HEK293 (cell line): ENCODE measurements at regions not wholly inside any gene's neighbourhood (a gene's known extent, or its start where the extent isn't known, plus 50 kb on each side); places are given as distances from the start of the nearest gene placed in this dataset.
"Not testable (repeated sequence)": the region's sequence is repeated elsewhere in the genome, so short reads cannot be mapped to it uniquely, and the experiment has no call there.

ENCODE experiments used
- CTCF ChIA-PET: fragments of 350-600 bp; formaldehyde crosslinking; extraction: SDS; loops from one replicate; lab custom pipeline; 2021; ENCODE audit warnings: antibody characterized with exemption; lab: Yijun Ruan, JAX
- POLR2A ChIA-PET: fragments of 300-600 bp; formaldehyde crosslinking; extraction: SDS; loops from one replicate; lab custom pipeline; 2020; ENCODE audit warnings: antibody characterized with exemption, inconsistent platforms; lab: Yijun Ruan, JAX
- H3K27ac ChIP-seq: fragments of 200-500 bp; sonication (Bioruptor generic); 2 replicates; pipeline ENCODE4 v1.5.1; 2014; ENCODE audit warnings: low read depth, low read length, control low read depth, inconsistent platforms; ENCODE audit errors: extremely low read depth
- H3K36me3 ChIP-seq, 2 experiments: fragments of 200-500 bp in 1 of 2; sonication (Bioruptor generic) in 1 of 2; 1 replicate in 1 of 2; 2 replicates in 1 of 2; pipeline ENCODE4 v1.5.1; 2014 to 2017; ENCODE audit warnings: inconsistent platforms in 2 of 2, low read length in 2 of 2; ENCODE audit not compliant: control insufficient read depth in 2 of 2, insufficient read depth in 1 of 2
- H3K4me1 ChIP-seq: fragments of 200-500 bp; sonication (Bioruptor generic); 2 replicates; pipeline ENCODE4 v1.5.1; 2014; ENCODE audit warnings: mild to moderate bottlenecking, low read length, inconsistent platforms; ENCODE audit not compliant: control insufficient read depth, insufficient read depth
- H3K4me3 ChIP-seq: 2 replicates; pipeline ENCODE4 v1.5.1; 2011; ENCODE audit warnings: low read depth, mild to moderate bottlenecking, control low read depth, low read length, moderate library complexity
- H3K9me3 ChIP-seq: fragments of 200-500 bp; sonication (Bioruptor generic); 2 replicates; pipeline ENCODE4 v1.5.1; 2014; ENCODE audit warnings: low read depth, low read length, inconsistent platforms; ENCODE audit not compliant: control insufficient read depth, insufficient read depth
- KLF1 ChIP-seq: fragments of 450-650 bp; formaldehyde crosslinking; IDR thresholded peaks from 2 replicates; pipeline ENCODE4 v1.5.1; 2016; ENCODE audit warnings: missing biosample characterization, missing genetic modification characterization
- MEIS1 ChIP-seq: sonication (generic); formaldehyde crosslinking; IDR thresholded peaks from 2 replicates; pipeline ENCODE4 v1.8.1; 2022; ENCODE audit warnings: missing genetic modification reagents, mild to moderate bottlenecking, borderline replicate concordance
- YY2 ChIP-seq: fragments of 450-650 bp; formaldehyde crosslinking; IDR thresholded peaks from 2 replicates; pipeline ENCODE4 v1.5.1; 2016; ENCODE audit warnings: missing biosample characterization, missing genetic modification characterization
- ZNF157 ChIP-seq: fragments of 450-650 bp; formaldehyde crosslinking; IDR thresholded peaks from 2 replicates; pipeline ENCODE4 v1.5.1; 2016; ENCODE audit warnings: missing biosample characterization, missing genetic modification characterization
- ZNF175 ChIP-seq: fragments of 450-650 bp; formaldehyde crosslinking; IDR thresholded peaks from 2 replicates; pipeline ENCODE4 v1.5.1; 2016; ENCODE audit warnings: missing biosample characterization, missing genetic modification characterization
- ZNF24 ChIP-seq: fragments of 450-650 bp; formaldehyde crosslinking; IDR thresholded peaks from 2 replicates; pipeline ENCODE4 v1.5.1; 2016; ENCODE audit warnings: missing biosample characterization, missing genetic modification characterization
- ZNF394 ChIP-seq: fragments of 450-650 bp; formaldehyde crosslinking; IDR thresholded peaks from 2 replicates; pipeline ENCODE4 v1.5.1; 2016; ENCODE audit warnings: missing biosample characterization, missing genetic modification characterization, mild to moderate bottlenecking, moderate library complexity, borderline replicate concordance
- ZNF529 ChIP-seq: fragments of 450-650 bp; formaldehyde crosslinking; IDR thresholded peaks from 2 replicates; pipeline ENCODE4 v1.5.1; 2017; ENCODE audit warnings: missing genetic modification characterization, missing biosample characterization; ENCODE audit not compliant: insufficient replicate concordance
- ZNF610 ChIP-seq: fragments of 450-650 bp; formaldehyde crosslinking; IDR thresholded peaks from 2 replicates; pipeline ENCODE4 v1.5.1; 2016; ENCODE audit warnings: missing biosample characterization, missing genetic modification characterization, borderline replicate concordance
- ZSCAN16 ChIP-seq: fragments of 450-650 bp; formaldehyde crosslinking; IDR thresholded peaks from 2 replicates; pipeline ENCODE4 v1.5.1; 2016; ENCODE audit warnings: missing biosample characterization, missing genetic modification characterization
- TF ChIP-seq, protein P1 (sequence below): fragments of 450-650 bp; formaldehyde crosslinking; IDR thresholded peaks from 2 replicates; pipeline ENCODE4 v1.5.1; 2016; ENCODE audit warnings: missing biosample characterization, missing genetic modification characterization, low read depth
- TF ChIP-seq, protein P2 (sequence below): fragments of 450-650 bp; formaldehyde crosslinking; IDR thresholded peaks from 2 replicates; pipeline ENCODE4 v1.5.1; 2016; ENCODE audit warnings: missing biosample characterization, missing genetic modification characterization
- TF ChIP-seq, protein P3 (sequence below): fragments of 450-650 bp; formaldehyde crosslinking; IDR thresholded peaks from 2 replicates; pipeline ENCODE4 v1.5.1; 2016; ENCODE audit warnings: missing biosample characterization, missing genetic modification characterization

DNA sequence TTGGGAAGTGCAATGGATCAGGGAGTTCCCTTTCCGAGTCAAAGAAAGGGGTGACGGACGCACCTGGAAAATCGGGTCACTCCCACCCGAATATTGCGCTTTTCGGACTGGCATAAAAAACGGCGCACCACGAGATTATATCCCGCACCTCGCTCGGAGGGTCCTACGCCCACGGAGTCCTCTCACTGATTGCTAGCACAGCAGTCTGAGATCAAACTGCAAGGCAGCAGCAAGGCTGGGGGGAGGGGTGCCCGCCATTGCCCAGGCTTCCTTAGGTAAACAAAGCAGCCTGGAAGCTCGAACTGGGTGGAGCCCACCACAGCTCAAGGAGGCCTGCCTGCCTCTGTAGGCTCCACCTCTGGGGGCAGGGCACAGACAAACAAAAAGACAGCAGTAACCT, 58.6 kb upstream of the FAM241A start:
- CTCF ChIA-PET, POLR2A ChIA-PET: not testable (repeated sequence)

DNA sequence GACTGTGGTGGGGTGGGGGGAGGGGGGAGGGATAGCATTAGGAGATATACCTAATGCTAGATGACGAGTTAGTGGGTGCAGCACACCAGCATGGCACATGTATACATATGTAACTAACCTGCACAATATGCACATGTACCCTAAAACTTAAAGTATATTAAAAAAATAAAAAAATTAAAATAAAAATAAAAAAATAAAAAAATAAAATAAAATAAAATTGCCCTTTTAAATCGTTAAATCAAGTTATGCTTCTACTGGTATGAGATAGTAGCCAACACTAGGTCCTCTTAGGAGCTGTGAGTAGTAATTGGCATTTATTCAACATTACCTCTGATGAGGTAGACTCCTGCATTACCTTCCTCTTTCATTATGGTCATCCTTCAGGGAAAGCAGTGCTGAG, 52.9 kb upstream of the FAM241A start:
- H3K36me3 ChIP-seq, H3K9me3 ChIP-seq, H3K4me1 ChIP-seq, H3K4me3 ChIP-seq, POLR2A ChIA-PET, H3K27ac ChIP-seq: not testable (repeated sequence)
- CTCF ChIA-PET: interaction anchor here (0.6 kb wide), 1 partner anchor 85 kb away, joined by 3 read pairs; no protein-coding TSS in a partner anchor

More for the DNA sequence above, 58.6 kb upstream of the FAM241A start:
- 0 out of 2 replicates have a peak, but pooled peaks have one; percentile 20 for TF ChIP-seq KLF1 (tag by site-specific recombination)
- TF ChIP-seq, all 188 proteins: peak for 1; not testable (repeated sequence) for 187
- not testable (repeated sequence) for H3K9me3 ChIP-seq, H3K4me3 ChIP-seq, H3K4me1 ChIP-seq, H3K36me3 ChIP-seq, H3K27ac ChIP-seq

DNA sequence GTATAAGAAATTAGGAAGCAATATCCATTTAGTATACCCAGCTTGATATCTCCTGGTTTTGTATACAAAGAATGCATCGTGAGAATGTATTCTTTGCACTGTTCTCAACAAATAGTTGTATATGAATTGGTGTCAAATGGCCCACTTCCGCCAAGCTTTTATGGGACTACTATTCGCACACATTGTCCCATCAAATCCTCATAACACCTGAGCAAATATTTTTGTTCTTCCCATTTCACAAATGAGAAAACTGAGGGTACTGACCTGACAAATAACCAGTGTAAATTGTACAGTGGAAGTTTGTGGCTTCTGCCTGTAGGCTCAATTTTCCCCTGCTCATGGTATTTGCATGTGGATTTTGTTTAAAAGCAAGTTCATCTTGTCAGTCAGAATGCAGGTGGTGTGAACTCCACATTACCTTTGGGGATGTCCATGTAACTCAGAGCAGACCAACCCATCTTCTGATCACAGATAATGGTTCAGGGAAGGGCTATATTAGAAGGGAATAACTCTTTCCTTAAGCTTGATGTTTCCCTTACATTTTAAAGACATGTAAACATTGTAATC, 51.5 kb upstream of the FAM241A start:
- CTCF ChIA-PET: interaction anchor here (0.8 to 1.5 kb wide), 2 partner anchors 141 to 142 kb away, joined by 4 to 7 read pairs; no protein-coding TSS in a partner anchor

DNA sequence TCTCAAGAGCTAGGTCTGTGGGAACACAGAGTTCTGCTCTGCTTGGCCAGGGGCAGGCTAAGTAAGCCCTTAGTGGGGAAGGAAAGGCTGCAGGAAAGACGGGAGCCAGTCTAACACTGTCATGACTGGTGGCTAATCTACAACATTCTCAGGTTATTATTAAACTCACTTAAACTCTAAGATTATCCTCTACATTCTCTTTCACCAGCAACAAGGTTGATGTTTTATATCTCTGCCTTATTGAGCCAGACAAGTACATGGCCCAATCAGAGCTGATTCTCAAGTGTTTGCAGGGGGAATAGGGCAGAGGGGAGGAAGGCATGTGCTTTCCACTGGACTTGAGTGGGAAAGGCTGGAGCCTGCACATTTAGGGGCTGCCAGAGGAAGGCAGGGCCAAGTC, 50.9 kb upstream of the FAM241A start:
- H3K27ac ChIP-seq: no peak overlapping the region
- H3K36me3 ChIP-seq: no peaks in the 10 kb centered on the region
- no peak overlapping the region for H3K4me3 ChIP-seq
- no peaks in the 10 kb centered on the region for H3K4me1 ChIP-seq
- CTCF ChIA-PET: interaction anchor here (0.6 to 1.5 kb wide), 5 partner anchors 18 to 467 kb away, joined by 3 to 7 read pairs (median 4); no protein-coding TSS in a partner anchor
- POLR2A ChIA-PET: interaction anchor here (0.6 kb wide), 1 partner anchor 185 kb away, joined by 3 read pairs; no protein-coding TSS in a partner anchor
- H3K9me3 ChIP-seq: no peaks in the 10 kb centered on the region
- TF ChIP-seq MEIS1 (no peak), ZNF175 (tag by site-specific recombination) (no peak), YY2 (tag by site-specific recombination) (no peak), ZSCAN16 (tag by site-specific recombination) (no peak)
- TF ChIP-seq, protein P1, sequence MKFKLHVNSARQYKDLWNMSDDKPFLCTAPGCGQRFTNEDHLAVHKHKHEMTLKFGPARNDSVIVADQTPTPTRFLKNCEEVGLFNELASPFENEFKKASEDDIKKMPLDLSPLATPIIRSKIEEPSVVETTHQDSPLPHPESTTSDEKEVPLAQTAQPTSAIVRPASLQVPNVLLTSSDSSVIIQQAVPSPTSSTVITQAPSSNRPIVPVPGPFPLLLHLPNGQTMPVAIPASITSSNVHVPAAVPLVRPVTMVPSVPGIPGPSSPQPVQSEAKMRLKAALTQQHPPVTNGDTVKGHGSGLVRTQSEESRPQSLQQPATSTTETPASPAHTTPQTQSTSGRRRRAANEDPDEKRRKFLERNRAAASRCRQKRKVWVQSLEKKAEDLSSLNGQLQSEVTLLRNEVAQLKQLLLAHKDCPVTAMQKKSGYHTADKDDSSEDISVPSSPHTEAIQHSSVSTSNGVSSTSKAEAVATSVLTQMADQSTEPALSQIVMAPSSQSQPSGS: no peak
- TF ChIP-seq, protein P2, sequence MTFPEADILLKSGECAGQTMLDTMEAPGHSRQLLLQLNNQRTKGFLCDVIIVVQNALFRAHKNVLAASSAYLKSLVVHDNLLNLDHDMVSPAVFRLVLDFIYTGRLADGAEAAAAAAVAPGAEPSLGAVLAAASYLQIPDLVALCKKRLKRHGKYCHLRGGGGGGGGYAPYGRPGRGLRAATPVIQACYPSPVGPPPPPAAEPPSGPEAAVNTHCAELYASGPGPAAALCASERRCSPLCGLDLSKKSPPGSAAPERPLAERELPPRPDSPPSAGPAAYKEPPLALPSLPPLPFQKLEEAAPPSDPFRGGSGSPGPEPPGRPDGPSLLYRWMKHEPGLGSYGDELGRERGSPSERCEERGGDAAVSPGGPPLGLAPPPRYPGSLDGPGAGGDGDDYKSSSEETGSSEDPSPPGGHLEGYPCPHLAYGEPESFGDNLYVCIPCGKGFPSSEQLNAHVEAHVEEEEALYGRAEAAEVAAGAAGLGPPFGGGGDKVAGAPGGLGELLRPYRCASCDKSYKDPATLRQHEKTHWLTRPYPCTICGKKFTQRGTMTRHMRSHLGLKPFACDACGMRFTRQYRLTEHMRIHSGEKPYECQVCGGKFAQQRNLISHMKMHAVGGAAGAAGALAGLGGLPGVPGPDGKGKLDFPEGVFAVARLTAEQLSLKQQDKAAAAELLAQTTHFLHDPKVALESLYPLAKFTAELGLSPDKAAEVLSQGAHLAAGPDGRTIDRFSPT (tag by site-specific recombination): no peak

More for the DNA sequence above, 51.5 kb upstream of the FAM241A start:
- no peak overlapping the region for H3K4me3 ChIP-seq
- H3K36me3 ChIP-seq: no peaks in the 10 kb centered on the region
- H3K9me3 ChIP-seq: no peaks in the 10 kb centered on the region
- no peak overlapping the region for H3K27ac ChIP-seq
- no peak for TF ChIP-seq ZNF529
- no peak for TF ChIP-seq ZNF394 (tag by site-specific recombination)
- no peak for TF ChIP-seq ZNF157 (tag by site-specific recombination)
- TF ChIP-seq, protein P3, sequence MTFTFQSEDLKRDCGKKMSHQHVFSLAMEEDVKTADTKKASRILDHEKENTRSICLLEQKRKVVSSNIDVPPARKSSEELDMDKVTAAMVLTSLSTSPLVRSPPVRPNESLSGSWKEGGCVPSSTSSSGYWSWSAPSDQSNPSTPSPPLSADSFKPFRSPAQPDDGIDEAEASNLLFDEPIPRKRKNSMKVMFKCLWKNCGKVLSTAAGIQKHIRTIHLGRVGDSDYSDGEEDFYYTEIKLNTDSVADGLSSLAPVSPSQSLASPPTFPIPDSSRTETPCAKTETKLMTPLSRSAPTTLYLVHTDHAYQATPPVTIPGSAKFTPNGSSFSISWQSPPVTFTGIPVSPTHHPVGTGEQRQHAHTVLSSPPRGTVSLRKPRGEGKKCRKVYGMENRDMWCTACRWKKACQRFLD: no peak
- no peak for TF ChIP-seq ZNF24 (tag by site-specific recombination)
- no peak for TF ChIP-seq ZNF610 (tag by site-specific recombination)
- H3K4me1 ChIP-seq: no peaks in the 10 kb centered on the region
- POLR2A ChIA-PET: no interaction called here
